ENCODE measurements at regions not wholly inside any gene's neighbourhood (a gene's known extent, or its start where the extent isn't known, plus 50 kb on each side); places are given as distances from the start of the nearest gene placed in this dataset.

- no peak for DNase-seq
Observed at GRCh38 chr6:147758303-147758702, 249.8 kb downstream of the SAMD5 start.

GRCh38 chr6:147759093-147759492 is 250.6 kb downstream of the SAMD5 start:
- peak; percentile 18 for DNase-seq

- DNase-seq, result no peak
Observed at GRCh38 chr6:147759536-147759935, 251.0 kb downstream of the SAMD5 start.

- no peak for DNase-seq
Observed at GRCh38 chr6:147765541-147765940, 257.1 kb downstream of the SAMD5 start.

- DNase-seq, result no peak
Observed at GRCh38 chr6:147768969-147769368, 260.5 kb downstream of the SAMD5 start.

- no peak for DNase-seq
Observed at GRCh38 chr6:147769496-147770087, 261.1 kb downstream of the SAMD5 start.

GRCh38 chr6:147770221-147770620 is 261.7 kb downstream of the SAMD5 start:
- DNase-seq, result no peak

GRCh38 chr6:147772724-147773123 is 264.2 kb downstream of the SAMD5 start:
- DNase-seq, result no peak

- DNase-seq, result no peak
Observed at GRCh38 chr6:147774856-147775255, 266.4 kb downstream of the SAMD5 start.

- DNase-seq, result no peak
Observed at GRCh38 chr6:147776631-147777213, 268.2 kb downstream of the SAMD5 start.

GRCh38 chr6:147779624-147780023 is 271.1 kb downstream of the SAMD5 start:
- DNase-seq, result no peak

GRCh38 chr6:147782302-147782701 is 273.8 kb downstream of the SAMD5 start:
- peak; percentile 59 for DNase-seq

- no peak for DNase-seq
Observed at GRCh38 chr6:147784371-147784770, 275.9 kb downstream of the SAMD5 start.

- no peak for DNase-seq
Observed at GRCh38 chr6:147787417-147787816, 278.9 kb downstream of the SAMD5 start.

GRCh38 chr6:147789430-147789947 is 281.0 kb downstream of the SAMD5 start:
- DNase-seq, result no peak

GRCh38 chr6:147793871-147794643 is 285.6 kb downstream of the SAMD5 start:
- no peak for DNase-seq

GRCh38 chr6:147802459-147802858 is 294.0 kb downstream of the SAMD5 start:
- peak; percentile 10 for DNase-seq

GRCh38 chr6:147805155-147805554 is 296.7 kb downstream of the SAMD5 start:
- DNase-seq, result no peak

GRCh38 chr6:147806697-147807096 is 298.2 kb downstream of the SAMD5 start:
- DNase-seq, result no peak

GRCh38 chr6:147808640-147809039 is 300.1 kb downstream of the SAMD5 start:
- no peak for DNase-seq

- DNase-seq, result no peak
Observed at GRCh38 chr6:147811913-147812629, 303.6 kb downstream of the SAMD5 start.

GRCh38 chr6:147817042-147817689 is 308.7 kb downstream of the SAMD5 start:
- DNase-seq, result no peak

GRCh38 chr6:147820520-147820919 is 312.0 kb downstream of the SAMD5 start:
- DNase-seq, result no peak

Measured in fibroblast of skin of scalp (primary cell).